ENCODE measurements at regions not wholly inside any gene's neighbourhood (a gene's known extent, or its start where the extent isn't known, plus 50 kb on each side); places are given as distances from the start of the nearest gene placed in this dataset.
"Not testable (repeated sequence)": the region's sequence is repeated elsewhere in the genome, so short reads cannot be mapped to it uniquely, and the experiment has no call there.

GRCh38 chr5:100683881-100684280, 148.7 kb downstream of the FAM174A start:
- H3K27ac Mint-ChIP-seq = no peak overlapping the region
- intact Hi-C loops (cut with micrococcal nuclease) = no loop called here
- Histone ChIP-seq H3K27me3 (ENCODE audit: control insufficient read depth, insufficient read depth, low read length) (no peaks in the 10 kb centered on the region), H3K9me3 (ENCODE audit: control insufficient read depth, insufficient read depth, low read length) (peaks cover 10% of the 10 kb centered on the region), H3K4me3 (ENCODE audit: low read length) (no peak overlapping the region), H3K4me1 (ENCODE audit: control insufficient read depth, insufficient read depth, low read length) (no peaks in the 10 kb centered on the region), H3K36me3 (ENCODE audit: control insufficient read depth, insufficient read depth, low read length) (no peaks in the 10 kb centered on the region), H3K27ac (ENCODE audit: low read length) (no peak overlapping the region)
- H3K36me3 Mint-ChIP-seq = peaks cover 36% of the 10 kb centered on the region
- WGBS (ENCODE audit: insufficient coverage) = 65% methylated on average over 3 of the region's 3 CpGs
- TF ChIP-seq CTCF (IDR thresholded peaks at IDR 0.05) = no peak
- H3K27me3 Mint-ChIP-seq (ENCODE audit: low read depth in 2 of 2) = peaks cover 0 to 4% of the 10 kb centered on the region in 2 donors
- peaks cover 9 to 13% of the 10 kb centered on the region in 2 donors for H3K9me3 Mint-ChIP-seq
- DNase-seq (no peak), ATAC-seq (no peak)
- no peak overlapping the region for H3K4me3 Mint-ChIP-seq
- H3K4me1 Mint-ChIP-seq = no peaks in the 10 kb centered on the region

GRCh38 chr5:100685122-100685521, 149.9 kb downstream of the FAM174A start:
- H3K27ac Mint-ChIP-seq; intact Hi-C loops (cut with micrococcal nuclease); H3K27me3 ChIP-seq (ENCODE audit: control insufficient read depth, insufficient read depth, low read length); H3K4me1 Mint-ChIP-seq; H3K27me3 Mint-ChIP-seq (ENCODE audit: low read depth in 2 of 2); H3K4me3 ChIP-seq (ENCODE audit: low read length); DNase-seq; H3K4me1 ChIP-seq (ENCODE audit: control insufficient read depth, insufficient read depth, low read length); H3K4me3 Mint-ChIP-seq; ATAC-seq; H3K27ac ChIP-seq (ENCODE audit: low read length); H3K36me3 ChIP-seq (ENCODE audit: control insufficient read depth, insufficient read depth, low read length): not testable (repeated sequence)
- peaks cover 30% of the 10 kb centered on the region for H3K36me3 Mint-ChIP-seq
- peaks cover 10% of the 10 kb centered on the region for H3K9me3 ChIP-seq (ENCODE audit: control insufficient read depth, insufficient read depth, low read length)
- H3K9me3 Mint-ChIP-seq = peaks cover 6 to 13% of the 10 kb centered on the region in 2 donors
- WGBS (ENCODE audit: insufficient coverage) = no CpG with 5 or more reads among the region's 2 CpGs

GRCh38 chr5:100688834-100689233, 153.7 kb downstream of the FAM174A start:
- H3K9me3 Mint-ChIP-seq; H3K36me3 ChIP-seq (ENCODE audit: control insufficient read depth, insufficient read depth, low read length); H3K4me3 Mint-ChIP-seq; H3K27ac Mint-ChIP-seq; H3K27ac ChIP-seq (ENCODE audit: low read length); H3K4me1 ChIP-seq (ENCODE audit: control insufficient read depth, insufficient read depth, low read length); H3K27me3 Mint-ChIP-seq (ENCODE audit: low read depth in 2 of 2); H3K27me3 ChIP-seq (ENCODE audit: control insufficient read depth, insufficient read depth, low read length); ATAC-seq; H3K36me3 Mint-ChIP-seq; intact Hi-C loops (cut with micrococcal nuclease); H3K9me3 ChIP-seq (ENCODE audit: control insufficient read depth, insufficient read depth, low read length); H3K4me3 ChIP-seq (ENCODE audit: low read length); DNase-seq; H3K4me1 Mint-ChIP-seq: not testable (repeated sequence)
- WGBS (ENCODE audit: insufficient coverage) = 96% methylated on average over 26 of the region's 26 CpGs

GRCh38 chr5:100690036-100690560, 154.9 kb downstream of the FAM174A start:
- Histone ChIP-seq H3K27me3 (ENCODE audit: control insufficient read depth, insufficient read depth, low read length) (no peaks in the 10 kb centered on the region), H3K9me3 (ENCODE audit: control insufficient read depth, insufficient read depth, low read length) (no peaks in the 10 kb centered on the region), H3K4me3 (ENCODE audit: low read length) (no peak overlapping the region), H3K4me1 (ENCODE audit: control insufficient read depth, insufficient read depth, low read length) (no peaks in the 10 kb centered on the region), H3K27ac (ENCODE audit: low read length) (no peak overlapping the region), H3K36me3 (ENCODE audit: control insufficient read depth, insufficient read depth, low read length) (no peaks in the 10 kb centered on the region)
- TF ChIP-seq CTCF (IDR thresholded peaks at IDR 0.05) = no peak
- 88% methylated on average over 4 of the region's 4 CpGs for WGBS (ENCODE audit: insufficient coverage)
- Mint-ChIP-seq H3K27ac (no peak overlapping the region), H3K4me1 (peaks cover 8 to 9% of the 10 kb centered on the region in 2 donors), H3K9me3 (no peaks in the 10 kb centered on the region), H3K36me3 (no peaks in the 10 kb centered on the region), H3K4me3 (no peak overlapping the region), H3K27me3 (ENCODE audit: low read depth in 2 of 2) (no peaks in the 10 kb centered on the region)
- ATAC-seq (no peak), DNase-seq (no peak)
- intact Hi-C loops (cut with micrococcal nuclease) = no loop called here

All from natural killer cell (primary cell).